NCI-H1436 treated with DMSO at 0.1 percent for 48 hours (cell line): ENCODE measurements at regions not wholly inside any gene's neighbourhood (a gene's known extent, or its start where the extent isn't known, plus 50 kb on each side); places are given as distances from the start of the nearest gene placed in this dataset.
"Not testable (repeated sequence)": the region's sequence is repeated elsewhere in the genome, so short reads cannot be mapped to it uniquely, and the experiment has no call there.

ENCODE experiments used
- DNase-seq: peaks from one replicate; lab custom pipeline; 2025; lab: John Stamatoyannopoulos, UW

DNA sequence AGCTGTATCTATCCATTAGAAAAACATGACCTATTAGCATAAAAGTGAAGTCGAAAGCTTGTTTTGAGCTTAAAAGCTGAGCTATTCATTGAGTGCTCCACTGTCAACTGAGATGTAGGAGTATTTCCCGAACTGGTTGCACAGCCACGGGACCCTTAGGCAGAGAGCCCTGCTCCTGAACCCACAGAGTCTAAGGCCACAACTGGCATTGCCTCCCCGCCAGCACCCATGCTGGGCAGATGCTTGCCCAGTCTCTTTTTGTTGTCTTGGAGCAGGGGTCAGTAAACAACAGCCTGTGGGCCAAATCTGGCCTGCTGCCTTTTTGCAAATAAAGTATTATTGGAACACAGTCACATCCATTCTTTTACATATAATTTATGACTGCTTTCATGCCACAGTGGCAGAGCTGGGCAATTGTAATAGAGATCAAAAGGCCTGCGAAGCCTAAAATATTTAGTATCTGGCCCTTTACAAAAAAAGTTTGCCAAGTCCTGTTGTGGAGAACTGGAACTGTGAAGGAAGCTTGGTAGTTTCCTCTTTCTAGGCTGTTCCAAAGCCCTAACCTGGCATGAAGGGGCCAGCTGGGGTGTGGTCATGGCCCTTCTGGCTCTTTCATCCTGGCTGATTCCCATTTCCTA, 58.4 kb upstream of the WAPL start:
- no peak for DNase-seq

DNA sequence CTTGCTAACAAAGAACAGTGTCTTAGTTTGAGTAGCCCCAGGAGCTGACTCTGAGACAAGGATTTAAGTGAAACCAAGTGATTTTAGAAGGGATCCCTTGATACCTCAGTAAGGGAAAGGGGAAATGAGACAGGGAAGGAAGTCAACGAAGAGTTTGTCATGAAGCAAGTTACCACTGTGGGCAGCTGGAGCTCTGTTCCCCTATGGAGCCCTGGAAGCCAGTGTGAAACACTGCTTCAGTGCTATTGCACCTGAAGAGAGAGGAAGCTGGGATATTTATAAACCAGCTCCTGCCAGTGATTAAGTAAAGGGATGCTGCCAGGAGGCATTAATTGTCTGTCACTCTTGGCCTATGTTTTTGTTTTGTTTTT, 58.9 kb upstream of the WAPL start:
- no peak for DNase-seq

DNA sequence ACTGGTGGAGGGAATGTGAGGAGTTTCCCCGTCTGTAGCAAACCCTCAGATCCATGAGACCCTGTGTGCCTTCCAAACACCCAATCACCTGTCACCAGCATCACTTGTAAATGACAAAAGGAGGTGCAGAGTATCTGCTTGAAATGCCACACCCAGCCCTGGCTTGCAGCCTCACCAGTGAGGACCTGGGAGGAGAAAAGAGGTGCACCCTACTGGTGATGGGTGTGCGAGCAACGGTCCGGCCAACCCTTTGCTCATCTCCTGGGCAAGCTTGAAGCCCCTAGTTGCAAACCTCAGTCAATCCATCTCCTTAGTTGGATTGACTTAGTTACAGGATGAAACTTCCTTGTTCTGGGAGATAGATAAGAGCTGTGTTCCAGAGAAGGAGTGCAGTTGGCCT, 62.4 kb upstream of the WAPL start:
- no peak for DNase-seq

DNA sequence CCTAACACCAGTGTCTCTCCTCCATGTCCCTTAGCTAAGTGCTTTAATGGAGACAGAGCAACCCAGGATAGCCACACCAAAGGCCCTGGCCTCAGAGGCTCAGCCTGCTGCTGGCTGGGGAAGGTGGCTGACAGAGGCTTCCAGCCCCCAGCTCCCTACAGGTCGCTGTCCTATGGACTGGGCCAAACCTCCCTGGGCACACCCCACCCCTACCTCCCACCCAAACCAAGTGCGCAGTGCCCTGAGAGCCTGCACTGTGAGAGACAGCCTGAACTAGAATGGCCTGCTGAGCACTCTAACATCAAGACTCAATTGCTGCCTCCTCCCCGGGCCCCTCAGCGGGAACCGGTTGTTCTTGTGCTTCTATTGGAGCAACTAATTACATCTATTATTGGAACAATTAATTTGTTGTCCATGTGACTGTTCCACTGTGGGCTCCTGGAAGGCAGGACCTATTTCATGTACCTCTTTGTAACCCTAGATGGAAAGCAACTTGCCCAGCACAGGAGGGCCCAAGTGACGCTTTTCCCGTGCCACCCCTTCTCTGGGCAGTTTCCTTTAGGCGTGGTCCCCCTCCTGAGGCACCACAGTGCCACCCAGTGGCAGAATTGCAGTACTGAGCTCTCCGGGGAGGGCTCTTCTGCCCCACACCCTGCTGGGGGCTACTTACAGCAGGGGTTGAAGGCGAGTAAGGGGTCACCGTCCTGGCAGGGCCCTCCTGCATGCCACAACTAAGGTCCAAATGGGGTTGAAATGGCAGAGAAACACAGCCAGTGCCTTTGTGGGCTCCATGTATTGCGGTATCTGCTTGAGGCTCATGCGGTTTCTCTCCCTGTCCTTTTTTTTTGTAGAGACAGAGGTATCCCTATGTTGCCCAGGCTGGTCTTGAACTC, 63.7 kb upstream of the WAPL start:
- peak; percentile 23 for DNase-seq

DNA sequence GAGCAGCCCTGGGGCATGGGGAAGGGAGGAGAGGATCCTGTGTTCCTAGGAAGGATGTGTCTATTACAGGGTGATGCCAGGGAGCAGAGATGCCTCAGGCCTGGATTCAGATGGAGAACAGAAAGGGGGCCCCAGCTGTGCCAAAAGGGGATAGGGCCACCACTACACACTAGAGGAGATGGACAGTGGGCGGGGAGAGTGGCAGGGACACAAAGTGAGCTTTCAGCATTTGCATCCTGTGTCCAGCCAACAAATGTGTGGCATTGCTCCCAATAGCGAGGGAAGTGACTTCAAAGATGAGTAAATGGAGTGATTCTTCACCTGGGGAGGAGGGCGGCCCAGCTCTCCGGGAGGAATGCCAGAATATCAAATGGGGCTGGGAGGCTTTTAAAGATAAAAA, 64.9 kb upstream of the WAPL start:
- no peak for DNase-seq

DNA sequence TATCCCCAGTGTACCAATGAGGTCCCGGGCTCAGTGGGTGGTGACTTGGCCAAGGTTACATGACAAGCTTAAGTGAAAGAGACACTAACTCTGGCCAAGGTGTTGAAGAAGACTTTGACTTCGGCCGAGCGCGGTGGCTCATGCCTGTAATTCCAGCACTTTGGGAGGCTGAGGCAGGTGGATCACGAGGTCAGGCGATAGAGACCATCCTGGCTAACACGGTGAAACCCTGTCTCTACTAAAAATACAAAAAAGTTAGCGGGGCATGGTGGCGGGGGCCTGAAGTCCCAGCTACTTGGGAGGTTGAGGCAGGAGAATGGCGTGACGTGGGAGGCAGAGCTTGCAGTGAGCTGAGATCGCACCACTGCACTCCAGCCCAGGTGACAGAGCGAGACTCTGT, 65.6 kb upstream of the OPN4 start:
- DNase-seq, result not testable (repeated sequence)

DNA sequence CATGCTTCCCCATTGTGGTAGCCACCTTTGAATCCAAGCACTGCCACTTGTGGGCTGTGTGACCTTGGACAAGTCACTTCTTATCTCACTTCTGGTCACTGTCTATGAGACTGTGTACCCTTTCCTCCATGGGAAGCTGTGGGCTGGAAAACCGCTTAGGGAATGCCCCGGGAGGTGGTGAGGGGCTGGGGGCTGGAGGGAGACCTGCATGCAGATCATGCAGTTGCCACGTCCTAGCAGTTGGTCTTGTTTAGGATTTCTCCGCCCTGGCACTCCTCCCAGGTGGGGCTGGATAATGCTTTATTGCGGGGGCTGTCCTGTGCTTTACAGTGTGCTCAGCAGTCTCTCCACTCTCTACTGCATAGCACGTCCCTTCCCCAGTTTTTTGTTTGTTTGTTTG, 62.9 kb upstream of the OPN4 start:
- DNase-seq, result no peak

DNA sequence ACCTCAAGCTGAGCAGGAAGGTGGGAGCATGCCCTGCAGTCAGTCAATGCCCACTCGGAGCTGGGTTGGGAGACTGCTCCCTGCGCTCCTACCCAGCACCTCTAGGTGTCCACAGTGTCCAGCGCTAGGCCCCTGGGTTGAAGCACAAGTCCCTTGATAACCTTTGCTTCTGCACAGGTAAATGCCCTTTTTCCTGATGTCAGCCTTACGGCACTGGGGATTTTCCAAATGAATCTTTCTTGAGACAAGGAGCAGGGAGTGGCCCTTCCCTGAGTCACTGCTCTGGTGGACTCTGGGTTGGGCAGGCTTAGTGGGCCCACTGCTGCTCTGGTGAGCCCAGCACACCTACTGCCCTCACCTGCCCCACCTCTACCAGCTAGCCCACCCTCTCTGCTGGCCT, 61.9 kb upstream of the OPN4 start:
- no peak for DNase-seq

DNA sequence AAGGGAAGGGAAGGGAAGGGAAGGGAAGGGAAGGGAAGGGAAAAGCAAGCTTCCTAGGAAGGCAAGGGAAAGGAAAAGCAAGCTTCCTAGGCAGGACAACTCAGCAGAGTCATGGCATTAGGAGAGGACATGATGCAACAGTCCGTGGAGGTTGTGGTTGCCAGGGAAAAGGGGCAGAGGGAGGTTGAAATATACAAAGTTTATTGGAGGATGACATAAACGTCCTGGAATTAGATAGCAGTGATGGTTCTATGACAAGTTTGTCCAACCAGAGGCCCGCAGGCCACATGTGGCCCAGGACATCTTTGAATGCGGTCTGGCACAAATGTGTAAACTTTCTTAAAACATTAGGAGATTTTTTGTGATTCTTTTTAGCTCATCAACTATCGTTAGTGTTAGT, 59.8 kb upstream of the OPN4 start:
- no peak for DNase-seq

DNA sequence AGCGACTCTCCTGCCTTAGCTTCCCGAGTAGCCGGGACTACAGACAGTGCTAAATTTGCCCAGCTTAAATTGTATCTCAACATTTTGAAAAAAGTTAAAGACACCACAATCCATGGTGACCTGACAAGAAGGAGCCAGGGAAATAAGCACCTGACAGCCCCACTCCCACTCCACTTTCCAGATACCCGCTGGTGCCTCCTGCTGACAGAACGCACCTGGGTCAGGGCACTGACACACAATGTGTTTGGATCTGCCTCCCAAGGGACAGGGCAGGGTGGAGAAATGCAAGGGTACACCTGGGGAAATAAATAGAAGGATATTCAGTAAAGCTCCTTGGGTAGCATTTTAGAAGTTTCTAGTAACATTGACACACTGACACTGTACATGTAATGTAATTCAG, 58.9 kb upstream of the OPN4 start:
- DNase-seq, result no peak

DNA sequence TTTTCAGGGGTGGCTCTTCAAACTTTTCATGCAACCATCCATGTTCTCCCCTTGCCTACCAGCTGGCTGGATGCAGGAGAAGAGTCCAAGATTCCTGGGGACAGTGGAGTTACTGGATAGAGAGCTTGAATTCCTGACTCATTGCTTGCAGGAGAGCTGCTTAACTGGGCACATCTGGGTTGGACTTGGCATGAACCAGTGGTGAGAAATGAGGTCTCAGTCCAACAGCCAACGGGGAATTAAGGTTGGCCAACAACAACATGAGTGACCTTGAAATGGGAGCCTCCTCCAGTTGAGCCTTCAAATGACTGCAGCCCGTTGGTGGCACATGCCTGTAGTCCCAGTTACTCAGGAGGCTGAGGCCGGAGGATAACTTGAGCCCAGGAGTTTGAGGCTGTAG, 58.1 kb upstream of the OPN4 start:
- no peak for DNase-seq

DNA sequence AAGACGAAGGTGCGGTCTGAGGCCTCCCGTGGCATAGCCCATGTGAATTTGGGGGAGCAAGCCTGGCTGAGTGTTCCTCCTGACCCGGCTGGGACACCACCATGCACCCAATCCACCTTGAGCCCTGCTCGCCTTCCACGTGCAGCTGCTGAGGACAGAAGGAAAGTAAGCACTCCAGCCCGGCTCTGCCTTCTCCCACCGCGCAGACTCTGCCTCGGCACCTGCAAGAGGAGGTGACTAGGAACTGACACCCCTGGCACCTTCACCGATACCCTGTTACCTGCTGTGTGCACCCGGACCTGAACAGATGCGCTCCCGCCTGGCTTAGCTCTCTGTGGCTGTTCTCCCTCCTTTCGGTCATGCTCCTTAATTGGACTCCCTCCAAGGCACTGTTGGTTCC, 57.0 kb upstream of the OPN4 start:
- no peak for DNase-seq

DNA sequence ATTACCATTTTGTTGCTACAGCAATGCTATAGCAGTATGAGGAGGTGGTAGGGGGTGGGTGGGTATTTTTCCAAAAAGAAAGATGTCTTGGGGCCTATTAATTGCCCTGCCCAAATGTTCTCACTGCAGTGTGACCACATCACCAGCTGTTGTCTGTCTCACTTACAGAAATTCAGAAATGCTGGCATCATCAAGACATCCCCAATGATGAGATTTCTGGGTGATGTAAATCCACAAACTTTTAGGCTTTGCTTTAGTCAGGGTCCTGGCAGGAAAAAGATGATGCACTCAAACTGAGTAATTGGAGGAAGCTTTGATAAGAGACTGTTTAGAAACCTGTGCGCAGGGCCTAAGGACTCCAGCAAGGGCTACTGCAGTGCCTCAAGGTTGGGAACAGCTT, 56.2 kb upstream of the OPN4 start:
- DNase-seq, result no peak

DNA sequence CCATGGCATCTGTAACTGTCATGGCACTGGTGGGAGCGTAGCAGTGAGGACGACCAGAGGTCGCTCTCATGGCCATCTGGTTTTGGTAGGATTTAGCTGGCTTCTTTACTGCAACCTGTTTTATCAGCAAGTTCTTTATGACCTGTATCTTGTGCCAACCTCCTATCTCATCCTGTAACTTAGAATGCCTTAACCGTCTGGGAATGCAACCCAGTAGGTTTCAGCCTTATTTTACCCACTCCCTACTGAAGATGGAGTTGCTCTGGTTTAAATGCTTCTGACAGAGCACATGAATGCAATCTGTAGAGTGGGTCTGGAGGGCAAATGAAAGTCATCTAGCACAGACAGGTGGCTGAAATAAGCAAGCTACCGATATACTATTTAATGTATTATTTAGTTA, 55.3 kb upstream of the OPN4 start:
- DNase-seq, result no peak

DNA sequence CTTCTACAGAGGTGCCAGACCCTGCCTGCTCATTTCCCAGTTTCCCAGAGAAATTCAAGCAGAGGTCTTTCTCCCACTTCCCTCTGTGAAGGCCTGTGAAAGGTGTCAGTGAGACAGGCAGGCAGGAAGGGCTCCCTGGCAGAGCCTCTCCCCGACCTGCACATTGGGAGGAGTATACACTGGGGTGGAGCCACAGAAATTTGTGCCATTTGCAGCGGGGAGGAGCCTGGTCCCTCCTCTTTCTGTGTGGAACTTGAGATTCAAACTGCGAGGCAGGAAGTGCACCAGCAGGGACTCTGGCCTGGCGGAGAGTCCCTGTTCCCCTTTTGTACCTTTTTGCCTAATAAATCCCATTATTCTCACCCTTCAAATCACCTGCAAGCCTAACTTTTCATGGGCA, 54.6 kb upstream of the OPN4 start:
- no peak for DNase-seq

DNA sequence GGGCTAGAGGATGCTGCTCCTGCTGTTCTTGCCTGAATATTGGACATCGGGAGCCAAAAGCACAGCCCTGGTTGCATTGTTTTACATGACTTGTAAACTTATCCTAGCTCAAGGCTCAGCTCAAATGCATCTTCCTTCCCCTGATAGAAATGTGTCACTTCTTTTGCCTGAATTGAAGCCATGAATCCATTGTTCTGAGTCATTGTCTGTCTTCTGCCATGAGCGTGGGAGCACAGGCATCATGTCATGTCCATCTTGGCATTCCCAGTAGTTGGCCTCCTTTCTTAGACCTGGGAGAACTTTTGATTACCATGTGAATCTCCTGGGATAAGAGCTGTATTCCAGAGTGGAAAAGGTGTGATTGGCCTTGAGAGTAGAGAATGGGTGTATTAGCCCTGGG, 54.1 kb upstream of the OPN4 start:
- no peak for DNase-seq

DNA sequence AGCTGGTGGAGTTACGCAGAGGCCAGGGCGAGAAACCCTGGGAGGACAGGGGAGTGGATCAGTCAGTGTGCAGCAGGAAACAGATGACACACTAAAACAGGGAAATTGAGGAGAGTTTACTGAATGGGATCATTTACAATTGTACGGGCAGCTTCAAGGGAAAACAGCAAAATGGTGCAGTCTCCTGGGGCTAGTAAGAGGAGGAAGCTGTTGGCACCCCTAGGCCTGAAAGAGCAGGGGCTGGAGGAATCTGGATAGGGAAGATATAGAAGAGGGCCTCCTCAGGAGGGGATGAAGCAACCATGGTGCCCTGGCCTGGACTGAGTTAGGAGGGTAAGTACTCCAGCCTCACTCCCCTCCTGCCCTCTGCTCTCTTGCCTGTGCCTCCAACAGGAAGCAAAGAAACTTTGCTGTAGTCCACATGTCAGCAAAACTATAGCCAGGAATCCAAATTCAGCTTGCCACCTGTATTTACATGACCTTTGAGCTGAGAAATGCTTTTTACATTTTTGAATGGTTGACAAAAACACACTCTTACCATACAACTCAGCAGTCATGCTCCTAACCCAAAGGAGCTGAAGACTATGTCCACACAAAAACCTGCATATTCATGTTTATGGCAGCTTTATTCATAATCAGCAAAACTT, 52.3 kb upstream of the OPN4 start:
- no peak for DNase-seq

DNA sequence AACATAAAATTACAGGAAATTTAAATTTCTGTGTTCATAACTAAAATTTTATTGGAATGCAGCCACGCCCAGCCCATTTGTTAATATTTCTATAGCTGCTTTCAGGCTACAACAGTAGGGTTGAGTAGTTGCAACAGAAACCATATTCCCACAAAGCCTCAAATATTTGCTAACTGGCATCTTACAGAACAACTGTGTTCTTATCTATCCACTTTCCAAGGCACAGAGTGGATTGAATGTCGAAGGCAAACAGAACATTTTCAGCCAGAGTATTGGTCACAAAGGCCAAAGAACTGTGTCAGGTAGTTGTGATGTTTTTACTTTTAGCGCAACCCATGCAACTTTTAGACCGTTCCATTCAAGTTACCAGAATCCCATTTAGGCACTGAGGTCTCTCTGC, 51.1 kb upstream of the OPN4 start:
- DNase-seq, result no peak
